B cell (primary cell): ENCODE measurements at regions not wholly inside any gene's neighbourhood (a gene's known extent, or its start where the extent isn't known, plus 50 kb on each side); places are given as distances from the start of the nearest gene placed in this dataset.

Experiments used
- ATAC-seq: fragments of 200-7000 bp; cut with Tn5 transposase; one replicate; pipeline ENCODE4 v1.10.0; 2021; ENCODE audit warnings: low read depth, mild to moderate bottlenecking, moderate number of reproducible peaks, moderate library complexity
- CTCF ChIA-PET: fragments of 350-600 bp; sonication (Branson Sonifier 250); formaldehyde crosslinking; loops from one replicate; lab custom pipeline; 2021; ENCODE audit warnings: antibody characterized with exemption, inconsistent platforms; lab: Charles Lee
- POLR2A ChIA-PET: fragments of 350-600 bp; sonication (Branson Sonifier 250); formaldehyde crosslinking; loops from one replicate; lab custom pipeline; 2021; ENCODE audit warnings: antibody characterized with exemption; lab: Charles Lee
- DNase-seq: peaks from one replicate; pipeline ENCODE4 v3.0.0; 2013
- H2AFZ ChIP-seq: 2 replicates; pipeline ENCODE4 v1.6.1; 2012; ENCODE audit warnings: mild to moderate bottlenecking, low read depth, low read length; ENCODE audit not compliant: insufficient read depth, poor library complexity, severe bottlenecking
- H3K27ac ChIP-seq, 2 donors: 1 replicate in 1 of 2; 2 replicates in 1 of 2; pipeline ENCODE4 v1.5.1; 2012 to 2013; ENCODE audit warnings: low read length in 2 of 2, mild to moderate bottlenecking in 2 of 2, moderate library complexity in 1 of 2
- H3K27me3 ChIP-seq, 4 experiments: fragments of 200-600 bp in 1 of 4; sonication (generic) in 1 of 4; replicated peaks in 1 of 4; 1 replicate in 2 of 4; 2 replicates in 2 of 4; pipeline versions ENCODE4 v1.6.1 to v1.7.0; 2013 to 2016; ENCODE audit warnings: low read length in 3 of 4, mild to moderate bottlenecking in 2 of 4, mixed read lengths in 1 of 4, moderate library complexity in 1 of 4; ENCODE audit not compliant: insufficient read depth in 4 of 4, control insufficient read depth in 3 of 4; ENCODE audit errors: control extremely low read depth in 1 of 4
- H3K36me3 ChIP-seq, 2 experiments: replicated peaks in 1 of 2; 1 replicate in 1 of 2; 2 replicates in 1 of 2; pipeline versions ENCODE4 v1.6.1 to v1.7.1; 2013; ENCODE audit warnings: low read length in 1 of 2; ENCODE audit not compliant: insufficient read depth in 2 of 2, control insufficient read depth in 1 of 2; ENCODE audit errors: control extremely low read depth in 1 of 2, extremely low read depth in 1 of 2
- H3K4me1 ChIP-seq, 2 donors: fragments of 200-600 bp in 1 of 2; sonication (generic) in 1 of 2; 1 replicate in 1 of 2; 2 replicates in 1 of 2; pipeline versions ENCODE4 v1.5.1 to v1.6.1; 2013 to 2017; ENCODE audit warnings: low read length in 2 of 2; ENCODE audit not compliant: control insufficient read depth in 2 of 2, insufficient read depth in 2 of 2
- H3K4me2 ChIP-seq: replicated peaks from 2 replicates; pipeline ENCODE3; 2012; ENCODE audit warnings: mild to moderate bottlenecking, low read depth, low read length; ENCODE audit not compliant: poor library complexity, severe bottlenecking
- H3K4me3 ChIP-seq, 5 experiments: fragments of 200-600 bp in 1 of 5; sonication (generic) in 1 of 5; 1 replicate in 3 of 5; 2 replicates in 2 of 5; pipeline versions ENCODE4 v1.5.1 to v1.7.0; 2011 to 2016; ENCODE audit warnings: low read length in 4 of 5, mild to moderate bottlenecking in 4 of 5, low read depth in 2 of 5, control low read depth in 1 of 5, moderate library complexity in 1 of 5; ENCODE audit not compliant: insufficient read depth in 1 of 5; ENCODE audit errors: control extremely low read depth in 1 of 5, extremely low read depth in 1 of 5
- H3K79me2 ChIP-seq: fragments of 200-600 bp; sonication (generic); one replicate; pipeline ENCODE4 v1.6.0; 2016; ENCODE audit warnings: low read length; ENCODE audit not compliant: control insufficient read depth, insufficient read depth
- H3K9ac ChIP-seq: fragments of 200-600 bp; sonication (generic); 2 replicates; pipeline ENCODE4 v1.6.1; 2017; ENCODE audit warnings: mild to moderate bottlenecking, low read length, moderate library complexity
- H3K9me3 ChIP-seq, 3 donors: one replicate each; pipeline versions ENCODE4 v1.6.1 to v1.7.1; 2013; ENCODE audit warnings: low read length in 2 of 3; ENCODE audit not compliant: control insufficient read depth in 2 of 3, insufficient read depth in 1 of 3; ENCODE audit errors: control extremely low read depth in 1 of 3
- H4K20me1 ChIP-seq: 2 replicates; pipeline ENCODE4 v1.6.0; 2012; ENCODE audit warnings: mild to moderate bottlenecking, low read length; ENCODE audit not compliant: insufficient read depth, control insufficient read depth, poor library complexity, severe bottlenecking
- H3K27ac Mint-ChIP-seq: one replicate; pipeline ENCODE4 v1.8.0; 2021; ENCODE audit warnings: mixed read lengths
- H3K27me3 Mint-ChIP-seq: one replicate; pipeline ENCODE4 v1.8.0; 2021; ENCODE audit warnings: mixed read lengths
- H3K4me1 Mint-ChIP-seq: one replicate; pipeline ENCODE4 v1.8.0; 2021; ENCODE audit warnings: mixed read lengths
- H3K4me3 Mint-ChIP-seq: one replicate; pipeline ENCODE4 v1.8.0; 2021; ENCODE audit warnings: mixed read lengths
- H3K9me3 Mint-ChIP-seq: one replicate; pipeline ENCODE4 v1.8.0; 2022; ENCODE audit warnings: mixed read lengths; ENCODE audit not compliant: insufficient read depth
- CTCF ChIP-seq: fragments of 200-600 bp; IDR thresholded peaks from one replicate; pipeline ENCODE4 v1.8.0; 2022; ENCODE audit warnings: antibody characterized with exemption, mild to moderate bottlenecking
- EZH2 ChIP-seq: IDR thresholded peaks from 2 replicates; pipeline ENCODE4 v1.6.1; 2012; ENCODE audit warnings: borderline replicate concordance, low read depth, mild to moderate bottlenecking, moderate library complexity, low read length; ENCODE audit not compliant: insufficient read depth, poor library complexity, severe bottlenecking
- WGBS: methylation state at CpG from one replicate; pipeline ENCODE4 v1.1.5; 2013; ENCODE audit warnings: missing lambda C conversion rate; ENCODE audit not compliant: insufficient coverage; 5-methylcytosine and 5-hydroxymethylcytosine counted together
- intact Hi-C: fragments of 100-400 bp; cut with micrococcal nuclease; formaldehyde crosslinking; loops from one replicate; pipeline ENCODE4 v1.10.0; 2022

GRCh38 chr2:183428881-183429280 is 304.6 kb downstream of the NUP35 start:
- no peaks in the 10 kb centered on the region for H3K36me3 ChIP-seq
- TF ChIP-seq CTCF (no peak), EZH2 (no peak)
- no peaks in the 10 kb centered on the region for H3K27me3 ChIP-seq
- H2AFZ ChIP-seq = no peak overlapping the region
- H3K4me2 ChIP-seq = no peak overlapping the region
- peaks cover 3% of the 10 kb centered on the region for H3K9me3 Mint-ChIP-seq
- H3K27me3 Mint-ChIP-seq = no peaks in the 10 kb centered on the region
- ChIA-PET POLR2A (no interaction called here), CTCF (no interaction called here)
- H3K4me1 Mint-ChIP-seq = no peaks in the 10 kb centered on the region
- H3K27ac Mint-ChIP-seq = no peak overlapping the region
- H3K27ac ChIP-seq = no peak overlapping the region
- H3K79me2 ChIP-seq = no peaks in the 10 kb centered on the region
- H3K4me3 Mint-ChIP-seq = no peak overlapping the region
- no peaks in the 10 kb centered on the region for H4K20me1 ChIP-seq
- no peak for ATAC-seq
- H3K4me1 ChIP-seq = no peaks in the 10 kb centered on the region
- no peak overlapping the region for H3K9ac ChIP-seq
- intact Hi-C loops = no loop called here
- no peak overlapping the region for H3K4me3 ChIP-seq
- DNase-seq = no peak
- no peaks in the 10 kb centered on the region for H3K9me3 ChIP-seq

- no peaks in the 10 kb centered on the region for H3K4me1 ChIP-seq
- ChIA-PET POLR2A (no interaction called here), CTCF (no interaction called here)
- WGBS = 100% methylated on average over 1 of the region's 2 CpGs
- no peaks in the 10 kb centered on the region for H3K79me2 ChIP-seq
- peaks cover 2% of the 10 kb centered on the region for H3K9me3 Mint-ChIP-seq
- H3K9ac ChIP-seq = no peak overlapping the region
- no peaks in the 10 kb centered on the region for H3K27me3 ChIP-seq
- H2AFZ ChIP-seq = no peak overlapping the region
- no peaks in the 10 kb centered on the region for H3K9me3 ChIP-seq
- no peak for DNase-seq
- H3K27ac ChIP-seq = no peak overlapping the region
- H3K27me3 Mint-ChIP-seq = no peaks in the 10 kb centered on the region
- H3K36me3 ChIP-seq = no peaks in the 10 kb centered on the region
- H3K4me2 ChIP-seq = no peak overlapping the region
- H3K4me3 ChIP-seq = no peak overlapping the region
- no peak overlapping the region for H3K27ac Mint-ChIP-seq
- intact Hi-C loops = no loop called here
- no peak for ATAC-seq
- no peaks in the 10 kb centered on the region for H4K20me1 ChIP-seq
- TF ChIP-seq EZH2 (no peak), CTCF (no peak)
- no peak overlapping the region for H3K4me3 Mint-ChIP-seq
- no peaks in the 10 kb centered on the region for H3K4me1 Mint-ChIP-seq
Measured at GRCh38 chr2:183438541-183438940, 314.3 kb downstream of the NUP35 start.
